Suprapubic skin (tissue), 4 donors: ENCODE measurements at regions not wholly inside any gene's neighbourhood (a gene's known extent, or its start where the extent isn't known, plus 50 kb on each side); places are given as distances from the start of the nearest gene placed in this dataset.

Experiments
- CTCF ChIP-seq, 2 donors: fragments of 200-600 bp in 1 of 2; fragments of 450-650 bp in 1 of 2; sonication (generic) in 1 of 2; IDR thresholded peaks; one replicate each; pipeline ENCODE4 v1.5.1; 2016 to 2019; ENCODE audit warnings: antibody characterized with exemption in 2 of 2, mild to moderate bottlenecking in 1 of 2, moderate library complexity in 1 of 2
- EP300 ChIP-seq: sonication (generic); formaldehyde crosslinking; IDR thresholded peaks from one replicate; pipeline ENCODE4 v1.6.1; 2017; ENCODE audit warnings: antibody characterized with exemption
- POLR2A ChIP-seq, 2 donors: fragments of 450-650 bp; IDR thresholded peaks; one replicate each; pipeline ENCODE4 v1.6.1; 2017; ENCODE audit warnings: antibody characterized with exemption in 2 of 2, mild to moderate bottlenecking in 2 of 2, moderate library complexity in 2 of 2
- POLR2AphosphoS5 ChIP-seq, 3 donors: sonication (generic); formaldehyde crosslinking; IDR thresholded peaks; one replicate each; pipeline ENCODE4 v1.6.1; 2017; ENCODE audit warnings: antibody characterized with exemption in 3 of 3

GRCh38 chr1:25020851-25021590, 90.9 kb upstream of the RUNX3 start:
- TF ChIP-seq CTCF (IDR thresholded peaks at IDR 0.05) (no peak), EP300 (no peak), POLR2A (IDR thresholded peaks at IDR 0.05) (no peak), POLR2AphosphoS5 (IDR thresholded peaks at IDR 0.05) (no peak)
